ENCODE measurements at regions not wholly inside any gene's neighbourhood (a gene's known extent, or its start where the extent isn't known, plus 50 kb on each side); places are given as distances from the start of the nearest gene placed in this dataset.
A peak's percentile ranks its signal among the peaks of the same experiment; 100 is the strongest.

DNA sequence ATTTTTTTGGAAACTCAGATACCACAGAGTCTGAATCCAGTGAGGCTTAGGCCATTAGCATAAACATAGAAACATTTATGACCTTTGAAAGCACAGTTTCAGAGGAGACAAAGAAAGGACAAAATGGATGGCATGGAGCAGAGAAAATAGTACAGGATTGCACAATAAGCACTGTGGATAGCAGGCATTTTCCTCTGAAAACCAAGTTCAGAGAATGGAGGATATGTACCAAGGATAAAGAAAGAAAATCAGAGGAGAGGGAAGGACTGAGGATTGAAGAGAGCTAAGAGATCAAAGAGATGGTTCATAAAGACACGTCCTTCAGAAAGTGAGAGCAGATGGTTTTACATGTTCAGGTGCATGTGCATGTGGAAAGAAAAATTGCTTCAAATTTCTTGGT lies 707.2 kb upstream of the CELF2 start:
- no peaks in the 10 kb centered on the region for H3K27me3 ChIP-seq (ENCODE audit: control insufficient read depth, insufficient read depth, low read length)
- no peaks in the 10 kb centered on the region for H4K20me1 ChIP-seq (ENCODE audit: insufficient read depth, low read length)
- in situ Hi-C loops (cut with MboI; ENCODE audit: low sequenced_read_pairs): no loop called here
- H3K14ac ChIP-seq (replicated peaks; ENCODE audit: low read depth, low read length): no peak overlapping the region
- no peak overlapping the region for H4K91ac ChIP-seq (ENCODE audit: insufficient read depth, low read depth, low read length)
- ATAC-seq (ENCODE audit: low read depth): no peak
- H3K9me3 ChIP-seq (ENCODE audit: control insufficient read depth, insufficient read depth, low read length): no peaks in the 10 kb centered on the region
- dilution Hi-C loops (cut with HindIII; ENCODE audit: low sequenced_read_pairs, unreplicated experiment): no loop called here
- H4K5ac ChIP-seq (ENCODE audit: low read depth, low read length): no peak overlapping the region
- H2BK15ac ChIP-seq (ENCODE audit: low read depth, low read length): no peak overlapping the region
- no peak overlapping the region for H3K4me2 ChIP-seq (ENCODE audit: low read depth, low read length)
- no peak overlapping the region for H2BK120ac ChIP-seq (ENCODE audit: low read depth, low read length)
- ChIA-PET CTCF (interaction anchor here (0.6 kb wide), 1 partner anchor 29 kb away, joined by 3 read pairs; no protein-coding TSS in a partner anchor), POLR2A (ENCODE audit: unreplicated experiment) (no interaction called here)
- no peak overlapping the region for H3K23ac ChIP-seq (ENCODE audit: low read depth, low read length)
- H3K79me1 ChIP-seq (ENCODE audit: low read depth in 1 of 2, low read length in 2 of 2): no peaks in the 10 kb centered on the region
- TF ChIP-seq, protein P1, sequence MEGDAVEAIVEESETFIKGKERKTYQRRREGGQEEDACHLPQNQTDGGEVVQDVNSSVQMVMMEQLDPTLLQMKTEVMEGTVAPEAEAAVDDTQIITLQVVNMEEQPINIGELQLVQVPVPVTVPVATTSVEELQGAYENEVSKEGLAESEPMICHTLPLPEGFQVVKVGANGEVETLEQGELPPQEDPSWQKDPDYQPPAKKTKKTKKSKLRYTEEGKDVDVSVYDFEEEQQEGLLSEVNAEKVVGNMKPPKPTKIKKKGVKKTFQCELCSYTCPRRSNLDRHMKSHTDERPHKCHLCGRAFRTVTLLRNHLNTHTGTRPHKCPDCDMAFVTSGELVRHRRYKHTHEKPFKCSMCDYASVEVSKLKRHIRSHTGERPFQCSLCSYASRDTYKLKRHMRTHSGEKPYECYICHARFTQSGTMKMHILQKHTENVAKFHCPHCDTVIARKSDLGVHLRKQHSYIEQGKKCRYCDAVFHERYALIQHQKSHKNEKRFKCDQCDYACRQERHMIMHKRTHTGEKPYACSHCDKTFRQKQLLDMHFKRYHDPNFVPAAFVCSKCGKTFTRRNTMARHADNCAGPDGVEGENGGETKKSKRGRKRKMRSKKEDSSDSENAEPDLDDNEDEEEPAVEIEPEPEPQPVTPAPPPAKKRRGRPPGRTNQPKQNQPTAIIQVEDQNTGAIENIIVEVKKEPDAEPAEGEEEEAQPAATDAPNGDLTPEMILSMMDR (conservative IDR thresholded peaks at IDR 0.05; ENCODE audit: low read depth, low read length): no peak
- TF ChIP-seq RCOR1 (IDR thresholded peaks at IDR 0.05; ENCODE audit: insufficient replicate concordance, low read length) (no peak), MAFK (IDR thresholded peaks at IDR 0.05; ENCODE audit: low read depth, low read length) (no peak), CEBPB (IDR thresholded peaks at IDR 0.05; ENCODE audit: low read depth, low read length) (peak; percentile 75), BHLHE40 (IDR thresholded peaks at IDR 0.05; ENCODE audit: low read depth, low read length) (no peak), CHD1 (IDR thresholded peaks at IDR 0.05; ENCODE audit: low read depth, low read length) (no peak)
- TF ChIP-seq, protein P2, sequence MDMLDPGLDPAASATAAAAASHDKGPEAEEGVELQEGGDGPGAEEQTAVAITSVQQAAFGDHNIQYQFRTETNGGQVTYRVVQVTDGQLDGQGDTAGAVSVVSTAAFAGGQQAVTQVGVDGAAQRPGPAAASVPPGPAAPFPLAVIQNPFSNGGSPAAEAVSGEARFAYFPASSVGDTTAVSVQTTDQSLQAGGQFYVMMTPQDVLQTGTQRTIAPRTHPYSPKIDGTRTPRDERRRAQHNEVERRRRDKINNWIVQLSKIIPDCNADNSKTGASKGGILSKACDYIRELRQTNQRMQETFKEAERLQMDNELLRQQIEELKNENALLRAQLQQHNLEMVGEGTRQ (IDR thresholded peaks at IDR 0.05; ENCODE audit: low read depth, low read length): no peak
- no peak for DNase-seq
- no peak overlapping the region for H2AK9ac ChIP-seq (replicated peaks; ENCODE audit: low read depth, low read length, poor library complexity)
- no peak overlapping the region for H3K4ac ChIP-seq (ENCODE audit: low read depth, low read length)
- no peak overlapping the region for H2AK5ac ChIP-seq (ENCODE audit: low read depth, low read length)
- H3K9me1 ChIP-seq (ENCODE audit: insufficient read depth, low read length): no peaks in the 10 kb centered on the region
- H4K8ac ChIP-seq (ENCODE audit: low read depth in 2 of 2, low read length in 2 of 2): no peak overlapping the region
- no peak overlapping the region for H3K56ac ChIP-seq (ENCODE audit: extremely low read depth, insufficient read depth, low read length)
- H3K4me3 ChIP-seq (ENCODE audit: insufficient read depth, low read depth, low read length): no peak overlapping the region
- H3K9ac ChIP-seq (ENCODE audit: low read depth, low read length): no peak overlapping the region
- H2BK20ac ChIP-seq (ENCODE audit: low read depth, low read length): no peak overlapping the region
- no peak overlapping the region for H2BK5ac ChIP-seq (ENCODE audit: low read depth, low read length, poor library complexity, severe bottlenecking)
- intact Hi-C loops (cut with micrococcal nuclease): no loop called here
- 50% methylated on average over 1 of the region's 1 CpG; no CpG with 5 or more reads in 1 of the 2 experiments for WGBS, 2 experiments (ENCODE audit: extremely low coverage in 2 of 2, insufficient read length in 1 of 2)
- no peak overlapping the region for H3K27ac ChIP-seq (ENCODE audit: insufficient read depth, low read length)
- BruUV-seq (replicated peaks): no TSS peak
- no peak overlapping the region for H3K18ac ChIP-seq (ENCODE audit: low read depth, low read length)
- no peak overlapping the region for H2AFZ ChIP-seq (replicated peaks; ENCODE audit: low read length, poor library complexity)
- H3K36me3 ChIP-seq (ENCODE audit: control insufficient read depth, insufficient read depth, low read length): no peaks in the 10 kb centered on the region
- no peaks in the 10 kb centered on the region for H3K4me1 ChIP-seq (ENCODE audit: control insufficient read depth, insufficient read depth, low read length)

Data from IMR-90 (cell line).